SJSA1 (cell line): ENCODE measurements at regions not wholly inside any gene's neighbourhood (a gene's known extent, or its start where the extent isn't known, plus 50 kb on each side); places are given as distances from the start of the nearest gene placed in this dataset.
"Not testable (repeated sequence)": the region's sequence is repeated elsewhere in the genome, so short reads cannot be mapped to it uniquely, and the experiment has no call there.

Source experiments
- DNase-seq, 2 experiments: peaks; one replicate each; pipeline ENCODE4 v3.0.0-alpha.2; 2015 to 2020; ENCODE audit warnings: low spot score in 2 of 2, low read depth in 1 of 2
- H3K27ac ChIP-seq: fragments of 250-450 bp; sonication (Bioruptor Pico); 2 replicates; pipeline ENCODE4 v1.5.1; 2020; ENCODE audit warnings: mild to moderate bottlenecking, moderate library complexity
- H3K27me3 ChIP-seq: fragments of 250-450 bp; sonication (Bioruptor Pico); replicated peaks from 2 replicates; pipeline ENCODE4 v1.5.1; 2020; ENCODE audit warnings: mild to moderate bottlenecking, moderate library complexity
- H3K36me3 ChIP-seq: fragments of 250-450 bp; sonication (Bioruptor Pico); 2 replicates; pipeline ENCODE4 v1.5.1; 2020; ENCODE audit warnings: mild to moderate bottlenecking
- H3K4me1 ChIP-seq: fragments of 250-450 bp; sonication (Bioruptor Pico); replicated peaks from 2 replicates; pipeline ENCODE4 v1.6.1; 2021; ENCODE audit warnings: mild to moderate bottlenecking
- H3K4me3 ChIP-seq: fragments of 250-450 bp; sonication (Bioruptor Pico); 2 replicates; pipeline ENCODE4 v1.5.1; 2020; ENCODE audit warnings: mild to moderate bottlenecking
- H3K9me3 ChIP-seq: fragments of 250-450 bp; sonication (Bioruptor Pico); replicated peaks from 2 replicates; pipeline ENCODE4 v1.5.1; 2020; ENCODE audit warnings: mild to moderate bottlenecking

DNA sequence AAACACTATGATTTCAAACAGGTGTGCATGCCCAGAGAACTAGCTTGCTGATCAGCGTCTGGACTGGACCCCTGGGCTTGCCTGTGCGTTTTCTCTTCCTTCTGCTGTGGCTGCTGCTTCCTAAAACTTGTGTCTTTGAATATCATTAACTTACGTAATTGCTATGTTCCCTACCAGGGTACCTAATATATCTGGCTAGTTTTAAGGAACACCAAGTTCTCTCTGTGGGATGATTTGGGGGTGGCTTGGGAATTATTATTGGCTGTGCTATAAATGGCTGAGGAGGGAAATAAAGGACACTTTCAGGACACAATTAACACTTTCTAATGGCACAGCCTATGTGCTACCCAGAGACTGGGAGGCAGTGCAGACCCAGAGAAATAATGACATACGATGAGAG lies 606.0 kb upstream of the RBFOX1 start:
- H3K27me3 ChIP-seq = no peaks in the 10 kb centered on the region
- no peaks in the 10 kb centered on the region for H3K36me3 ChIP-seq
- H3K9me3 ChIP-seq = no peaks in the 10 kb centered on the region; the same call in 1 of the 2 replicates
- H3K4me3 ChIP-seq = no peak overlapping the region
- H3K27ac ChIP-seq = no peak overlapping the region
- DNase-seq = no peak
- H3K4me1 ChIP-seq = no peaks in the 10 kb centered on the region

DNA sequence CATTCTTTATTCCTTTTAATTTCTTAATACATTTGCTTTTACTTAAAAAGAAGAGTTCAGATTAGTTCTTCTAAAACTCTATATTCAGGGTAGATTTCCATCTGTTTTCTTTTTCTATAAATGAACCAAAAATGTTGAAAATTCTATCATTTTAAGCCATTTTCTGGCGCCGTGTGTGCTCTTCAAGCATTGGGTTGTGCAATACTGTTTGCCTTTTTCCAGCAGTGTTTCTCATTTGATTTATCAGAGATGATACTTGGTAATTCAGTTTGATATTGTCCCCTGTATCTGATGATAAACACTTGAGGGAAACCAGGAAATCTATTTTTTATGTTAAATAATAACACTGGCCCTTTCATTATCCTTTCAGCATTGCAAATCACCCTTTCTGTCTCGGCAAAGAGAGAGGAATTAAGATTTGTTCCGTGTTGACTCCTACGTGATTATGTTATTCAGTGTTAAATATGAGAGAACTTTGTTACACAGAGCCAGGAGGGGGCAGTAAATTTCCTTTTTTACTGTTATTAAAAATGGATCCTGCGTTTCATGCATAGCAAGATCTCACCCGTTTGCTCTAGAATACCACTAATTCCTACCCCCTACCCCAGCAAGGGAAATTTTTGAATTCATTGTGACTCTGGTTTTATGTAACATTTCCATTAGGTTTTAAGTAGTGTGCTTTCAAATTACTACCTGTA lies 606.9 kb upstream of the RBFOX1 start:
- no peak for DNase-seq
- no peaks in the 10 kb centered on the region for H3K36me3 ChIP-seq
- H3K9me3 ChIP-seq = no peaks in the 10 kb centered on the region; the same call in 1 of the 2 replicates
- H3K27ac ChIP-seq = no peak overlapping the region
- no peak overlapping the region for H3K4me3 ChIP-seq
- H3K27me3 ChIP-seq = no peaks in the 10 kb centered on the region
- no peaks in the 10 kb centered on the region for H3K4me1 ChIP-seq

DNA sequence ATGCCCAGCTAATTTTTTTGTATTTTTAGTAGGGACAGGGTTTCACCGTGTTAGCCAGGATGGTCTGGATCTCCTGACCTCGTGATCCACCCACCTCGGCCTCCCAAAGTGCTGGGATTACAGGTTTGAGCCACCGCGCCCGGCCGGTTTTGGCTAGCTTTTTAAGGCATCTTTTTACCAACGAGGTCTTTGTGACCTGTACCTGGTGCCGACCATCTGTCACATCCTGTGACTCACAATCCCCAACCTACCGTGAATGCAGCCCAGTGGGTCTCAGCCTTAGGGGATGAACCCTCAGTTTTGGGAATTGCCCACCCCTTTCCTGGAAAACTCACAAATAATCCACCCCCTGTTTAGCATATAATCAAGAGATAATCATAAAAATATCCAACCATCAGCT lies 607.4 kb upstream of the RBFOX1 start:
- not testable (repeated sequence) for H3K36me3 ChIP-seq, DNase-seq

DNA sequence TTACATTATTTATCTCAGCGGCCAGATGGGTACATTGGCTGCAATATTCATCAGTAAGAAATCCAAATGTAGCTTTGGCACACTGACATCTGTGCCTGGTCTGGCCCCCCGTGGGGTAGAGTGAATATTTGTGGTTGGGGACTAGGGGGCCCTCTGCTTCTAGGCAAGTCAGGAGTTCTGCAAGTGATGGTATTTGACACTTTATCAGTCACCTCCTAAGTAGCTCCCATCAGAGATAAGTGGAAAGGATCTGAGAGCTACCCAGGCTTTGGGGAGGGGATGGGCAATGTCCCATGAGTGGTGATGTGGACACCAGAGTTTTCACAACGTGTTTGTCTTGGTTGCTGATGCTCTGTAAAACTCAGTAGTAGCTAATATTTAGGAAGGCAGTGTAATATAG lies 609.9 kb upstream of the RBFOX1 start:
- H3K36me3 ChIP-seq = no peaks in the 10 kb centered on the region
- no peak overlapping the region for H3K4me3 ChIP-seq
- H3K4me1 ChIP-seq = no peaks in the 10 kb centered on the region
- no peaks in the 10 kb centered on the region; the same call in 1 of the 2 replicates for H3K9me3 ChIP-seq
- no peaks in the 10 kb centered on the region for H3K27me3 ChIP-seq
- no peak overlapping the region for H3K27ac ChIP-seq
- no peak for DNase-seq

More for the DNA sequence above, 607.4 kb upstream of the RBFOX1 start:
- H3K4me3 ChIP-seq, H3K9me3 ChIP-seq, H3K4me1 ChIP-seq, H3K27me3 ChIP-seq, H3K27ac ChIP-seq: not testable (repeated sequence)

DNA sequence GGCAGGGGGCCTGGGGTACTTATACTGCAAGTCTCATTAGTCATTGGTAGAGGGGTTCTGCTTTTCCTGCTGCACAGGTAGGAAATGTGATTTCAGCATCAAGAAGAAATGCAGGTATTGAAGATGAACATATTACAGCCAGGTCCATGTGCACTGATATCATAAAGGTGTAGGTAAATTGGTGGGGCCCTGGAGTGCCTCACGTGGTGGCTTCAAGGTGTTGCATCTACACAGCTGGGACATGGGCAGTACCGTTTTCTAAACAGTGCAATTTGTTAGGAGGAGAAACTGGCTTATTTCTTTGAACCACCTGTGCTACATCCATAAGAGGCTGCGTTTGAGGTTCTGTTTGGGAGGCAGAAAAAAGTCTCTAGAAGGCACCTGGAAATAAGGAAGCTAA lies 618.1 kb upstream of the RBFOX1 start:
- no peak for DNase-seq
- Histone ChIP-seq H3K4me1 (no peaks in the 10 kb centered on the region), H3K9me3 (peaks cover 2% of the 10 kb centered on the region; the same call in 1 of the 2 replicates), H3K27me3 (no peaks in the 10 kb centered on the region), H3K36me3 (no peaks in the 10 kb centered on the region), H3K27ac (no peak overlapping the region), H3K4me3 (no peak overlapping the region)

DNA sequence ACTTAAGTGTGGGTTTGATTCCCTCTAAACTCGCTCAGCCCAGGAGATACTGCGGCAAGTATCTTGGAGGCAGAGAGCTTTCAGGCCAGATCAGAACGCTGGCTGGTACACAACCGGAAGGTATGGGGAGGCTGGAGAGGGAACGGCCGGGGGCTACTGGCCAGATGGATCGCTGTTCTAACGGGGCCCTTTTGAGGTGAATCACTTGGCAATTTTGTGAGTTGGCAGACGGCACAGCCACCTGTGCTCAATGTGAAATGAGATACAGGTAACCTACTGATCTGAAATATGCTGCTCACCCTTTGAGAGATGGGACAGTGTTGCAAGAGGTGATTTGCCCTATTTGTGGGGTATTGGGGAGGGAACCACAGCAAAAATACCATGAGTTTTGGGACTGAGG lies 622.9 kb upstream of the RBFOX1 start:
- Histone ChIP-seq H3K9me3 (peaks cover 2% of the 10 kb centered on the region; the same call in 1 of the 2 replicates), H3K4me1 (no peaks in the 10 kb centered on the region)
- no peak for DNase-seq

DNA sequence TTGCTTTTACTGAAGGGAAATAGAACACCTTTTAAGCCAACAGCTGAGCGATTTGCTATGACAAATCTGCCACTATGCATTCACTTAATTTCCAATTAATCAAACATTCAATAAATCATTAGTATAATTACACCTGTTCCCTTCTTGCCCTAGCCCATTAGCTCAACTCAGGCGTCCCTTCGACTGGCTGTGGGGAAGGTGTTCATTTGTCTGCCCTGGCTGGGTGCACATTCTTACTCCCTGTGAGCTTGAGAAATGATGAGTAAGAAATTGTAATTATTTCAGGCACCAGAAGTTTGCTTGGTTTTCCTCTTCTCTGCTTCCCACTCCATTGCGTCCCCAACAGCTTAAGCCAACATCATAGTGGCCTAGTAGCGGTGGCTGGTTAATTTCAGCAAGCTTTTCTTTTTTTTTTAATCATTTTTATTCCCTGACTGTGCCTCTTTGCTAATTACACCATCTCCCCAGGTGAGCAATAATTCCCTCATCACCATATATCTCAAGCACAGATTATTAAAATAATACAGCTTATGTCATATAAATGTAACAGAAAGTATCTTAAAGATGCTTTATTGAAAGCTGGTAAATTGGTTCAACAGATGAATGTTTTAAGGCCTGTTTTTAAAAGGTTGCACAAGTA lies 623.9 kb upstream of the RBFOX1 start:
- H3K4me3 ChIP-seq = no peak overlapping the region
- H3K9me3 ChIP-seq = peaks cover 2% of the 10 kb centered on the region; the same call in 1 of the 2 replicates
- no peak for DNase-seq
- H3K27ac ChIP-seq = no peak overlapping the region
- no peaks in the 10 kb centered on the region for H3K4me1 ChIP-seq
- no peaks in the 10 kb centered on the region for H3K36me3 ChIP-seq
- no peaks in the 10 kb centered on the region for H3K27me3 ChIP-seq

More for the DNA sequence above, 622.9 kb upstream of the RBFOX1 start:
- Histone ChIP-seq H3K27me3 (no peaks in the 10 kb centered on the region), H3K27ac (no peak overlapping the region), H3K4me3 (no peak overlapping the region), H3K36me3 (no peaks in the 10 kb centered on the region)

DNA sequence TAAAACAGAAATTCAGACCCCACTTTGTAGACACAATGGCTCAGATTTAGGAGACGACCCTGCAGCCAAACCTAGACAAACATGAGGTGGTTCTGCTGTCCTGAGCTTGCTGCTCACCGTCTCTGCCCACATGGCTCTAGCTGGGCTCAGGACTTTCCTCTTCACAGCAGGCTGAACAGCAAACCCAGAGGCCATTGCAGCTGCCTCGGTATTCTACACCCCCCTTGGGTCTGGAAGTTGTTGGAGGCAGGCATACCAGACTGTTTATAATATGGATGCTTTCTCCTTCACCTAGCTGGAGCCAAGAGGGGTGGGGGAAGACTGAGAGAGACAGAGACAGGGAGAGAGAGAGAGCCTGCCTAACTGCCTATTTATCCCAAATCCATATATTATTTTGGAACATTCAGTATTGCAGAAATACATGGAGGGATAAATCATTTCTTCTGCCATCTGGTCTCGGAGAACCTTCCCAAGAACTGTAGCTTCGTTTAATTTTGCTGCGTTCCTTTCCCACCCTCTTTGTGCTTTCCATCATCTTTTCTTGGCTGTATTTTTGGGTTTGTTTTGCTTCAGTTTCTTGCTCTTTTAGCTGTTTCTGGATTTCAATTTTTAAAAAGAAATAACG lies 628.2 kb upstream of the RBFOX1 start:
- no peak for DNase-seq
- no peaks in the 10 kb centered on the region for H3K27me3 ChIP-seq
- H3K36me3 ChIP-seq = no peaks in the 10 kb centered on the region
- no peak overlapping the region for H3K27ac ChIP-seq
- no peaks in the 10 kb centered on the region; the same call in 1 of the 2 replicates for H3K9me3 ChIP-seq
- H3K4me1 ChIP-seq = no peaks in the 10 kb centered on the region
- H3K4me3 ChIP-seq = no peak overlapping the region

DNA sequence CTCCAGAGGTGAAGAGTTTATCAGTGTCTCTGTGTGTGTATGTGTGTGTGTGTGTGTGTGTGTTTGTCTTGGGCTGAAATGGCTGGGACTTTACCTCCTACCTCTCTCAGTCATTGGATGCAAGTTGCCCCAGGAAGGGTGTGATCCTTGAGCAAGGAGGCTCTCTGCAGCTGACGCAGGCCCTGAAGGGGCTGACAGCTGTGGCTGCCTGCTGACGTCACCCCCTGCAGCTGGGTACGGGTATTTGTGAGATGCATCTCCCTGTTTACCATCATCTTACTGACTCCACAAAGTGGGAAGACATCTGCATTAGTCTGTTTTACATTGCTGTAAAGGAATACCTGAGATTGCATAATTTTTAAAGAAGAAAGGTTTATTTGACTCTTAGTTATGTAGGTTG lies 631.5 kb upstream of the RBFOX1 start:
- no peaks in the 10 kb centered on the region for H3K4me1 ChIP-seq
- H3K4me3 ChIP-seq = no peak overlapping the region
- no peaks in the 10 kb centered on the region for H3K27me3 ChIP-seq
- H3K27ac ChIP-seq = no peak overlapping the region
- no peaks in the 10 kb centered on the region; the same call in 1 of the 2 replicates for H3K9me3 ChIP-seq
- no peak for DNase-seq
- no peaks in the 10 kb centered on the region for H3K36me3 ChIP-seq

DNA sequence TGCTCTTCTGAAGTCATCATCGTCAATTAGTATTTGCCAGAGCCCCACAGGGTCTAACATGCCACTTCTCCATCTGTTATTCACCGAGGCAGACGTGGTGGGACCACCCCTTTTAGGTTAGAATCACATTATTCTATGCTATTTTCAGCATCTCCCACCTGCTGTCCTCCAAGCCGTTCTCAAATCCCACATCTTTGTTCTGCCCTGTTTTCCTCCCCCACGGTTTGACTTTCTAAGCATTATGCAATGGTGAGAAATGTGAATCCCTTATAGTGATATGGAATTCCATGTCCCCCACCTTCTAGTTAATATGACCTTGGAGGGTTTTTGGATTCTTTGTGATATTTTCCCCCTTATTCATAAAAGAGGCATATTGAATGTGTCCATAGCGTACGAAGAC lies 634.1 kb upstream of the RBFOX1 start:
- Histone ChIP-seq H3K36me3 (no peaks in the 10 kb centered on the region), H3K27me3 (no peaks in the 10 kb centered on the region), H3K4me3 (no peak overlapping the region), H3K27ac (no peak overlapping the region), H3K9me3 (no peaks in the 10 kb centered on the region; the same call in 1 of the 2 replicates), H3K4me1 (no peaks in the 10 kb centered on the region)
- DNase-seq = no peak

DNA sequence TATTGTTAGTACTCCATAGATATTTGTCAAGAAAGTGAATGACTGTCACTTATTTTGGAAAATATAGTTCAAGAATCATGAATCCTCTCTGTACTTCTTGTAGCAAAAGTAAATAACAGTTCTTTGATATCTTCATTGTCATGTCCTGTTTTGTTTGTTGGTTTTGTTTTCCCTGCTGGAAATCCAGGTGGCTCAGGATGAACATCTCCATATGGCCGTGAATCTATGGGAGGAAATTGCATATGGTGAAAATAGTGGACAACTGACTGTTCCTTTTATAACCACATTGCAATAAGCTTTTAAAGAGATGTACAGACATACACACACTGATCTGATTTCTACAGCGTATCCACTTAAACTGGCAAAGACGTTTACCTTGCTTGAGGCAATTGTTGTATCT lies 637.0 kb upstream of the RBFOX1 start:
- Histone ChIP-seq H3K4me1 (no peaks in the 10 kb centered on the region), H3K27me3 (no peaks in the 10 kb centered on the region), H3K36me3 (no peaks in the 10 kb centered on the region), H3K4me3 (no peak overlapping the region), H3K9me3 (no peaks in the 10 kb centered on the region; the same call in 1 of the 2 replicates), H3K27ac (no peak overlapping the region)
- DNase-seq = no peak

DNA sequence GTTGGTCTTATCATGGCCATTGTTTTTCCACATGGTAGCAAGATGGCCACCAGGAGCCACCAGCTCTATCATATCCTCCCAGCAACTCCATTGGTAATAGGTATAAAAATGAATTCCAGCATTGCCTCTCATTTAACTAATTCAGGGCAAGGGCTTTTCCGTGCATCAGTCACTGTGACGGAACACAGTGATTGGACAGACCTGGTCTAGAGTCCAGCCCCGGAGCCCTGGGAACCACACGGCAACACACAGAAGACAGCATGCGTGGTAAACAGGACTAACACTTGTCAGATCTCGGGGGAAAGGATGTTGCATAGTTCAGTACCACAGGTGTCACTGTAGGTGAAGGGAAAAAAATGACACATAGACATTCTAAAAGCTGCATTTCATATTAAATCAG lies 638.0 kb upstream of the RBFOX1 start:
- Histone ChIP-seq H3K4me3 (no peak overlapping the region), H3K36me3 (no peaks in the 10 kb centered on the region), H3K4me1 (no peaks in the 10 kb centered on the region), H3K27me3 (no peaks in the 10 kb centered on the region), H3K9me3 (no peaks in the 10 kb centered on the region; the same call in 1 of the 2 replicates), H3K27ac (no peak overlapping the region)
- DNase-seq = no peak

DNA sequence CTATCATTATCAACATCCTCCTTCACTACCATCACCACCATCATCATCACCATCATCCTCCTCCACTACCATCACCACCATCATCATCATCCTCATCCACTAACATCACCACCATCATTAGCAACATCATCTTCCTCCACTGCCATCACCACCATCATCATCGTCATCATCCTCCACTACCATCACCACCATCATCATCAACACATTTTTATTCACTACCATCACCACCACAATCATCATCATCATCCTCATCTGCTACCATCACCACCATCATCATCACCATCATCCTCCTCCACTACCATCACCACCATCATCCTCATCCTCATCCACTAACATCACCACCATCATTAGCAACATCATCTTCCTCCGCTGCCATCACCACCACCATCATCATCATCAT lies 639.2 kb upstream of the RBFOX1 start:
- H3K36me3 ChIP-seq, DNase-seq, H3K4me3 ChIP-seq, H3K9me3 ChIP-seq, H3K27me3 ChIP-seq, H3K27ac ChIP-seq, H3K4me1 ChIP-seq: not testable (repeated sequence)

DNA sequence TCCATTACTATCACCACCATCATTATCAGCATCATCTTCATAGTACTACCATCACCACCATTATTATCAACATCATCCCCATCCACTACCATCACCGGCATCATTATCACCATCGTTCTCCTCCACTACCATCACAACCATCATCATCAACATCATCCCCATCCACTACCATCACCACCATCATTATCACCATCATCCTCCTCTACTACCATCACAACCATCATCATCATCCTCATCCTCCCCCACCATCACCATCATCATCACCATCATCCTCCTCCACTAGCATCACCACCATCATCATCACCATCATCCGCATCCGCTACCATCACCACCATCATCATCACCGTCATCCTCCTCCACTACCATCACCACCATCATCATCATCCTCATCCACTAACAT lies 639.8 kb upstream of the RBFOX1 start:
- H3K27ac ChIP-seq = no peak overlapping the region
- H3K36me3 ChIP-seq = no peaks in the 10 kb centered on the region
- no peak overlapping the region for H3K4me3 ChIP-seq
- no peaks in the 10 kb centered on the region for H3K9me3 ChIP-seq
- no peak for DNase-seq
- H3K27me3 ChIP-seq = no peaks in the 10 kb centered on the region
- H3K4me1 ChIP-seq = no peaks in the 10 kb centered on the region
